ENCODE measurements at regions not wholly inside any gene's neighbourhood (a gene's known extent, or its start where the extent isn't known, plus 50 kb on each side); places are given as distances from the start of the nearest gene placed in this dataset.

- no peak overlapping the region for H3K27ac ChIP-seq
- 63% methylated on average over 17 of the region's 19 CpGs for WGBS (ENCODE audit: missing lambda C conversion rate)
- no peak for FAIRE-seq
- CTCF ChIA-PET = interaction anchor here (1.6 kb wide), 1 partner anchor 8 kb away, joined by 5 read pairs; no protein-coding TSS in a partner anchor
- POLR2A ChIA-PET = no interaction called here
- no peak overlapping the region for H3K4me2 ChIP-seq
- peaks cover 11% of the 10 kb centered on the region; the same call in 1 of the 3 replicates for H3K9me3 ChIP-seq
- no peaks in the 10 kb centered on the region for H3K4me1 ChIP-seq
- no peak for DNase-seq (ENCODE audit: low read depth in 1 of 2, low spot score in 1 of 2)
- ATAC-seq = no peak
- no peak overlapping the region for H3K4me3 ChIP-seq
- TF ChIP-seq BHLHE40 (IDR thresholded peaks at IDR 0.05; ENCODE audit: low read depth, low read length) = no peak
- no peak for TF ChIP-seq GATA3 (IDR thresholded peaks at IDR 0.05; ENCODE audit: borderline replicate concordance)
- no peak for TF ChIP-seq ZFP36 (IDR thresholded peaks at IDR 0.05; ENCODE audit: borderline replicate concordance, partially characterized antibody)
- TF ChIP-seq MAFK (IDR thresholded peaks at IDR 0.05; ENCODE audit: partially characterized antibody) = no peak
- TF ChIP-seq MAZ (IDR thresholded peaks at IDR 0.05; ENCODE audit: borderline replicate concordance, low read depth, low read length) = no peak
- TF ChIP-seq POLR2AphosphoS2 (conservative IDR thresholded peaks at IDR 0.05; ENCODE audit: low read length) = no peak
- no peak for TF ChIP-seq NR3C1 (IDR thresholded peaks at IDR 0.05)
- TF ChIP-seq BCL3 (IDR thresholded peaks at IDR 0.05) = no peak
- no peak for TF ChIP-seq PHF8 (IDR thresholded peaks at IDR 0.05; ENCODE audit: borderline replicate concordance, low read depth)
- no peak for TF ChIP-seq HDAC2 (IDR thresholded peaks at IDR 0.05)
- TF ChIP-seq TP53 (CRISPR knock-in tag; IDR thresholded peaks at IDR 0.05) = no peak
Observed at GRCh38 chr2:241942416-241943208, 73.1 kb downstream of the RTP5 start.

- Histone ChIP-seq H3K4me2 (no peak overlapping the region), H3K4me3 (no peak overlapping the region), H3K4me1 (no peaks in the 10 kb centered on the region), H3K9me3 (peaks cover 11% of the 10 kb centered on the region; the same call in 1 of the 3 replicates), H3K27ac (no peak overlapping the region)
- TF ChIP-seq POLR2AphosphoS2 (conservative IDR thresholded peaks at IDR 0.05; ENCODE audit: low read length) (no peak), PHF8 (IDR thresholded peaks at IDR 0.05; ENCODE audit: borderline replicate concordance, low read depth) (no peak), RFX5 (IDR thresholded peaks at IDR 0.05) (no peak), TFCP2L1 (CRISPR knock-in tag; IDR thresholded peaks at IDR 0.05) (no peak), SREBF2 (IDR thresholded peaks at IDR 0.05) (no peak), HEYL (CRISPR knock-in tag; IDR thresholded peaks at IDR 0.05) (no peak), FOXS1 (CRISPR knock-in tag; IDR thresholded peaks at IDR 0.05) (no peak), JUN (IDR thresholded peaks at IDR 0.05) (no peak), CEBPB (IDR thresholded peaks at IDR 0.05) (no peak), NFE2L2 (conservative IDR thresholded peaks at IDR 0.05; ENCODE audit: low read length) (no peak), RARB (CRISPR knock-in tag; IDR thresholded peaks at IDR 0.05) (no peak), CBX8 (IDR thresholded peaks at IDR 0.05) (no peak), HDAC2 (IDR thresholded peaks at IDR 0.05) (no peak), CHD2 (IDR thresholded peaks at IDR 0.05; ENCODE audit: low read length, partially characterized antibody) (no peak), HMGXB4 (CRISPR knock-in tag; IDR thresholded peaks at IDR 0.05; ENCODE audit: borderline replicate concordance) (no peak)
- ChIA-PET CTCF (interaction anchor here (1.6 kb wide), 1 partner anchor 8 kb away, joined by 5 read pairs; no protein-coding TSS in a partner anchor), POLR2A (no interaction called here)
- no peak for DNase-seq (ENCODE audit: low read depth in 1 of 2, low spot score in 1 of 2)
- FAIRE-seq = no peak
- WGBS (ENCODE audit: missing lambda C conversion rate) = 25% methylated on average over 12 of the region's 15 CpGs
- no peak for ATAC-seq
Observed at GRCh38 chr2:241943209-241943850, 73.8 kb downstream of the RTP5 start.

Measured in A549 (cell line).